Spleen (tissue), 11 donors: ENCODE measurements at regions not wholly inside any gene's neighbourhood (a gene's known extent, or its start where the extent isn't known, plus 50 kb on each side); places are given as distances from the start of the nearest gene placed in this dataset.

Experiments used
- DNase-seq: peaks from one replicate; pipeline ENCODE4 v3.0.0-alpha.2; 2020
- H3K27ac ChIP-seq, 8 donors: fragments of 200-600 bp; sonication (generic) in 7 of 8; 1 replicate in 4 of 8; 2 replicates in 4 of 8; pipeline versions ENCODE4 v1.5.0 to v1.8.0; 2016 to 2021; ENCODE audit warnings: inconsistent platforms in 4 of 8, mild to moderate bottlenecking in 4 of 8, moderate library complexity in 1 of 8
- H3K27me3 ChIP-seq, 7 donors: fragments of 200-600 bp; sonication (generic) in 6 of 7; replicated peaks in 1 of 7; 1 replicate in 4 of 7; 2 replicates in 3 of 7; pipeline versions ENCODE4 v1.5.0 to v1.8.0; 2016 to 2021; ENCODE audit warnings: inconsistent platforms in 3 of 7, mild to moderate bottlenecking in 1 of 7
- H3K36me3 ChIP-seq, 6 donors: fragments of 200-600 bp; sonication (generic) in 5 of 6; 1 replicate in 4 of 6; 2 replicates in 2 of 6; pipeline versions ENCODE4 v1.5.0 to v1.8.0; 2016 to 2021; ENCODE audit warnings: inconsistent platforms in 2 of 6
- H3K4me1 ChIP-seq, 6 donors: fragments of 200-600 bp; sonication (generic) in 5 of 6; 1 replicate in 3 of 6; 2 replicates in 3 of 6; pipeline versions ENCODE4 v1.5.0 to v1.8.0; 2016 to 2021; ENCODE audit warnings: inconsistent platforms in 3 of 6
- H3K4me3 ChIP-seq, 8 donors: fragments of 200-600 bp; sonication (generic) in 7 of 8; 1 replicate in 4 of 8; 2 replicates in 4 of 8; pipeline versions ENCODE4 v1.5.0 to v1.8.0; 2016 to 2021; ENCODE audit warnings: inconsistent platforms in 4 of 8, mild to moderate bottlenecking in 4 of 8, moderate library complexity in 2 of 8
- H3K9me3 ChIP-seq, 8 donors: fragments of 200-600 bp; sonication (generic) in 7 of 8; 1 replicate in 4 of 8; 2 replicates in 4 of 8; pipeline versions ENCODE4 v1.5.0 to v1.8.0; 2016 to 2021; ENCODE audit warnings: inconsistent platforms in 4 of 8
- CTCF ChIP-seq, 11 experiments: fragments of 200-600 bp in 7 of 11; fragments of 450-650 bp in 4 of 11; sonication (generic) in 4 of 11; IDR thresholded peaks in 8 of 11; conservative IDR thresholded peaks in 3 of 11; 1 replicate in 7 of 11; 2 replicates in 4 of 11; pipeline versions ENCODE4 v1.4.0 to v1.8.0; 2016 to 2021; ENCODE audit warnings: antibody characterized with exemption in 11 of 11, inconsistent platforms in 4 of 11, mild to moderate bottlenecking in 1 of 11
- POLR2A ChIP-seq, 3 donors: fragments of 450-650 bp; IDR thresholded peaks; one replicate each; pipeline ENCODE4 v1.5.1; 2017; ENCODE audit warnings: antibody characterized with exemption in 3 of 3, mild to moderate bottlenecking in 1 of 3
- POLR2AphosphoS5 ChIP-seq, 3 donors: sonication (generic); formaldehyde crosslinking; IDR thresholded peaks; one replicate each; pipeline ENCODE4 v1.5.1; 2017; ENCODE audit warnings: antibody characterized with exemption in 3 of 3
- WGBS, 5 donors: extraction: QIAGEN DNeasy Blood & Tissue Kit in 3 of 5; methylation state at CpG; one replicate each; pipeline versions ENCODE4 v1.1.5 to v1.1.7; 2013 to 2018; 5-methylcytosine and 5-hydroxymethylcytosine counted together
- intact Hi-C: fragments of 100-400 bp; cut with DNase I; formaldehyde crosslinking; loops from one replicate; pipeline ENCODE4 v1.15.0; 2023; ENCODE audit warnings: low total_unique reads
- donor health status: healthy with polysubstance abuse.
- donor health status: DM: no; HTN: no; CAD: no; lungs with moderate emphysema.
- donor health status: DM: no; HTN: no; CAD: no.
- donor health status: Bipolar disorder and iron deficiency.
- donor health status: healthy.
- donor health status: DM: no; HTN: no; CAD: no.
- donor health status: DM: yes; HTN: yes; CAD: no.

- no peak for DNase-seq
- no peak for TF ChIP-seq CTCF (IDR thresholded peaks at IDR 0.05 in 8 of 11, conservative IDR thresholded peaks at IDR 0.05 in 3 of 11)
- TF ChIP-seq POLR2AphosphoS5 (IDR thresholded peaks at IDR 0.05), result no peak
- TF ChIP-seq POLR2A (IDR thresholded peaks at IDR 0.05), result no peak
- Histone ChIP-seq H3K27me3 (peaks cover 0 to 10% (median 0%) of the 10 kb centered on the region in 7 donors), H3K4me1 (no peaks in the 10 kb centered on the region), H3K4me3 (no peak overlapping the region), H3K27ac (no peak overlapping the region), H3K9me3 (no peaks in the 10 kb centered on the region), H3K36me3 (no peaks in the 10 kb centered on the region)
- intact Hi-C loops, result no loop called here
- WGBS, 5 donors, result 85 to 90% (median 88%) methylated on average over 3 of the region's 3 CpGs
These were observed 199.1 kb downstream of the HERPUD2 start for GRCh38 chr7:35495844-35496243.

GRCh38 chr7:35495377-35495776 lies 199.6 kb downstream of the HERPUD2 start:
- H3K4me3 ChIP-seq, result no peak overlapping the region
- no peak for DNase-seq
- no peak for TF ChIP-seq POLR2AphosphoS5 (IDR thresholded peaks at IDR 0.05)
- no peak for TF ChIP-seq POLR2A (IDR thresholded peaks at IDR 0.05)
- H3K27me3 ChIP-seq, result peaks cover 0 to 10% (median 0%) of the 10 kb centered on the region in 7 donors
- no peaks in the 10 kb centered on the region for H3K4me1 ChIP-seq
- no peaks in the 10 kb centered on the region for H3K9me3 ChIP-seq
- no peaks in the 10 kb centered on the region for H3K36me3 ChIP-seq
- intact Hi-C loops, result no loop called here
- H3K27ac ChIP-seq, result no peak overlapping the region
- 79 to 91% (median 84%) methylated on average over 2 of the region's 2 CpGs for WGBS, 5 donors

GRCh38 chr7:35494407-35494806 lies 200.5 kb downstream of the HERPUD2 start:
- H3K9me3 ChIP-seq, result no peaks in the 10 kb centered on the region
- no peak overlapping the region for H3K27ac ChIP-seq
- TF ChIP-seq CTCF (IDR thresholded peaks at IDR 0.05 in 8 of 11, conservative IDR thresholded peaks at IDR 0.05 in 3 of 11), result no peak
- no peak for TF ChIP-seq POLR2A (IDR thresholded peaks at IDR 0.05)
- TF ChIP-seq POLR2AphosphoS5 (IDR thresholded peaks at IDR 0.05), result no peak
- peaks cover 0 to 10% (median 0%) of the 10 kb centered on the region in 7 donors for H3K27me3 ChIP-seq
- DNase-seq, result no peak
- no peaks in the 10 kb centered on the region for H3K36me3 ChIP-seq
- intact Hi-C loops, result no loop called here
- H3K4me1 ChIP-seq, result no peaks in the 10 kb centered on the region
- WGBS, 5 donors, result 68 to 82% (median 74%) methylated on average over 3 of the region's 3 CpGs
- H3K4me3 ChIP-seq, result no peak overlapping the region

GRCh38 chr7:35492451-35493175 lies 202.3 kb downstream of the HERPUD2 start:
- no peak for DNase-seq
- H3K4me1 ChIP-seq, result no peaks in the 10 kb centered on the region
- no peaks in the 10 kb centered on the region for H3K36me3 ChIP-seq
- 74 to 84% (median 82%) methylated on average over 19 of the region's 19 CpGs for WGBS, 5 donors
- TF ChIP-seq POLR2AphosphoS5 (IDR thresholded peaks at IDR 0.05) (no peak), POLR2A (IDR thresholded peaks at IDR 0.05) (no peak), CTCF (IDR thresholded peaks at IDR 0.05 in 8 of 11, conservative IDR thresholded peaks at IDR 0.05 in 3 of 11) (no peak)
- H3K9me3 ChIP-seq, result no peaks in the 10 kb centered on the region
- H3K27ac ChIP-seq, result no peak overlapping the region
- intact Hi-C loops, result no loop called here
- H3K4me3 ChIP-seq, result no peak overlapping the region
- peaks cover 0 to 4% (median 0%) of the 10 kb centered on the region in 7 donors for H3K27me3 ChIP-seq
